Astrocyte of the cerebellum (primary cell): ENCODE measurements at regions not wholly inside any gene's neighbourhood (a gene's known extent, or its start where the extent isn't known, plus 50 kb on each side); places are given as distances from the start of the nearest gene placed in this dataset.

Experiments used
- DNase-seq: peaks from one replicate; pipeline ENCODE4 v3.0.0-alpha.2; 2011; ENCODE audit warnings: low read depth
- H3K4me3 ChIP-seq: 2 replicates; pipeline ENCODE4 v1.5.1; 2011; ENCODE audit warnings: mild to moderate bottlenecking, low read depth, low read length, moderate library complexity
- in situ Hi-C: cut with HindIII; loops from 2 replicates; pipeline ENCODE4 v1.10.0; 2017; ENCODE audit warnings: low sequenced_read_pairs
- TF ChIP-seq, protein P1 (sequence below): IDR thresholded peaks from 2 replicates; pipeline ENCODE4 v1.5.1; 2012; ENCODE audit warnings: low read length, low read depth, moderate library complexity, mild to moderate bottlenecking; ENCODE audit errors: missing control alignments

- in situ Hi-C loops: no loop called here
Observed at GRCh38 chr11:82676483-82677094, 57.1 kb downstream of the FAM181B start.

DNA sequence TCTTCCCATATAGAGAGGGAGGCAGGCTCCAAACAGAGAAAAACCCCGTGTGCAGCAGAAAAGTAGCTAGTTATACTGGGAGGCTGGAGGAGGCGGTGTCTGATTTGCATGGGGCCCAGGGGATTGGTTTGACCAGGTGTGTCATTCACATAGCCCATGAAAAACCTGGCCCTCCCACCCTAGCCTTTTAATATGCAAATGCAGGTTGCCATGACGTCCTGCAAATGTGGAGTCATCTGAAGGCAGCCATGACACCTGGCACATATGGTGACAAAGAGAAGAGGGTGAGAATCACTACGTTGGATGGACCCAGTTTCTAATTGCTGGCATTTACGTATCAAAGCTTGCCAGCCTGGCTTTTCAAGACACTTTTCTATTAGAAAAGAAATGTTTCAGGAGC, 57.8 kb downstream of the FAM181B start:
- no peak overlapping the region for H3K4me3 ChIP-seq
- DNase-seq: no peak
- in situ Hi-C loops: no loop called here
- TF ChIP-seq, protein P1, sequence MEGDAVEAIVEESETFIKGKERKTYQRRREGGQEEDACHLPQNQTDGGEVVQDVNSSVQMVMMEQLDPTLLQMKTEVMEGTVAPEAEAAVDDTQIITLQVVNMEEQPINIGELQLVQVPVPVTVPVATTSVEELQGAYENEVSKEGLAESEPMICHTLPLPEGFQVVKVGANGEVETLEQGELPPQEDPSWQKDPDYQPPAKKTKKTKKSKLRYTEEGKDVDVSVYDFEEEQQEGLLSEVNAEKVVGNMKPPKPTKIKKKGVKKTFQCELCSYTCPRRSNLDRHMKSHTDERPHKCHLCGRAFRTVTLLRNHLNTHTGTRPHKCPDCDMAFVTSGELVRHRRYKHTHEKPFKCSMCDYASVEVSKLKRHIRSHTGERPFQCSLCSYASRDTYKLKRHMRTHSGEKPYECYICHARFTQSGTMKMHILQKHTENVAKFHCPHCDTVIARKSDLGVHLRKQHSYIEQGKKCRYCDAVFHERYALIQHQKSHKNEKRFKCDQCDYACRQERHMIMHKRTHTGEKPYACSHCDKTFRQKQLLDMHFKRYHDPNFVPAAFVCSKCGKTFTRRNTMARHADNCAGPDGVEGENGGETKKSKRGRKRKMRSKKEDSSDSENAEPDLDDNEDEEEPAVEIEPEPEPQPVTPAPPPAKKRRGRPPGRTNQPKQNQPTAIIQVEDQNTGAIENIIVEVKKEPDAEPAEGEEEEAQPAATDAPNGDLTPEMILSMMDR: no peak

More at GRCh38 chr11:82676483-82677094, 57.1 kb downstream of the FAM181B start:
- H3K4me3 ChIP-seq: no peak overlapping the region
- DNase-seq: no peak
- TF ChIP-seq, protein P1: peak; percentile 31

GRCh38 chr11:82673631-82674030, 60.0 kb downstream of the FAM181B start:
- in situ Hi-C loops: no loop called here
- DNase-seq: no peak
- TF ChIP-seq, protein P1: no peak
- no peak overlapping the region for H3K4me3 ChIP-seq

DNA sequence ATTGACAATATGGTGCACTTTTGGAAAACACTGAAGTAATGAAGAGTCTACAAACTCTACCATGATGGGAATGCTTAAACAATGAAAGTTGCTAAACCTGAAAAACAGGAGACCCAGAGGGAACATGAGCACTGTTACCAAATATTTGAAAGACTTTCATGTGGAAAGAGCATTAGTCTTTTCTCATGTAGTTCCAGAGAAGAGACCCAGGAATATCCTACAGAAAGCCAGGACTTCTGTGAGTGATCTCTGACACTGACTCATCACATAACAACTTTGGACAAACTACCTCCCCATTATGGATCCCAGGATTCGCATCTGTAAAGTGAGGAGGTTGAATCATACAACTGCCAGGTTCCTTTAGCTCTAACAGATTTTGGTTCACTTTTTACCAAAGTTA, 62.2 kb downstream of the FAM181B start:
- no peak overlapping the region for H3K4me3 ChIP-seq
- TF ChIP-seq, protein P1: no peak
- no peak for DNase-seq
- in situ Hi-C loops: no loop called here

DNA sequence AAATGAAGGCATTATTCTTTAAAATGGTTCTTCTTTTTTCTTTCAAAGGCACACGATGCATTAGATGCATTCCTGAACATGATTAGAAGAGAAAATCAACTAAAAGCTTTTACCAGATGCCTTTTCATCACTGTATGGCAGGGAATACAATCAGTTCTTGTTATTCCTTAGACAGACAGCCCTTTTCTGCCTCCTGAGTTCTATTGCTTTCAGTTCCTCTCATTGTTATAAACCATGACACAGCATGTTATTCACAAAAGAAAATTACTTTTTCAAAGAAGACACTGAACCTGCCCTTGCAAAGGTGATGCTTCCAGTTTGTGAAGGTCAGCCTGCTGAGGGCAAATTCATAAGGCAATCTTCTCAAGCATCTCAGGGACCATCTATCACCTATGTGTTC, 70.1 kb downstream of the FAM181B start:
- TF ChIP-seq, protein P1: no peak
- H3K4me3 ChIP-seq: no peak overlapping the region
- no peak for DNase-seq
- in situ Hi-C loops: no loop called here

- in situ Hi-C loops: no loop called here
- no peak for DNase-seq
- TF ChIP-seq, protein P1: no peak
- no peak overlapping the region for H3K4me3 ChIP-seq
Observed at GRCh38 chr11:82653752-82654151, 79.9 kb downstream of the FAM181B start.
